ENCODE measurements at regions not wholly inside any gene's neighbourhood (a gene's known extent, or its start where the extent isn't known, plus 50 kb on each side); places are given as distances from the start of the nearest gene placed in this dataset.

DNA sequence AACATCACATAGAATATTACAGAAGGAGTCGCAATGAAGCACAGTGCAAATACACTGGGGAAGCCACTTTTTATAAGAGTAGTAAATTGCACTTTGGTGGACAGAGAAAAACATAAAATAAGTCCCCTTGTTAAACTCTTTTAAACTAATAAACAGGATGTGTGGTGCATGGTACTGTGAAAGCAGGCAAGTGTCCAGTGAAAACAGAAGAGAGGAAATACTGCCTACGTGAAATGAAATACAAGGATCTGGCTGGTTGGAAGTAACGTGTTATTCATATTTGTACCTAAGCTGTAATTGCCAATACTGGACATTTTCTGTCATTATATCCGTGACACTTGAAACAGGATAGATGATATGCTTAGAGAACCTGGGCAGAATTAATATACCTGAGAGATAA lies 191.9 kb upstream of the SLC27A6 start:
- TF ChIP-seq, protein P1, sequence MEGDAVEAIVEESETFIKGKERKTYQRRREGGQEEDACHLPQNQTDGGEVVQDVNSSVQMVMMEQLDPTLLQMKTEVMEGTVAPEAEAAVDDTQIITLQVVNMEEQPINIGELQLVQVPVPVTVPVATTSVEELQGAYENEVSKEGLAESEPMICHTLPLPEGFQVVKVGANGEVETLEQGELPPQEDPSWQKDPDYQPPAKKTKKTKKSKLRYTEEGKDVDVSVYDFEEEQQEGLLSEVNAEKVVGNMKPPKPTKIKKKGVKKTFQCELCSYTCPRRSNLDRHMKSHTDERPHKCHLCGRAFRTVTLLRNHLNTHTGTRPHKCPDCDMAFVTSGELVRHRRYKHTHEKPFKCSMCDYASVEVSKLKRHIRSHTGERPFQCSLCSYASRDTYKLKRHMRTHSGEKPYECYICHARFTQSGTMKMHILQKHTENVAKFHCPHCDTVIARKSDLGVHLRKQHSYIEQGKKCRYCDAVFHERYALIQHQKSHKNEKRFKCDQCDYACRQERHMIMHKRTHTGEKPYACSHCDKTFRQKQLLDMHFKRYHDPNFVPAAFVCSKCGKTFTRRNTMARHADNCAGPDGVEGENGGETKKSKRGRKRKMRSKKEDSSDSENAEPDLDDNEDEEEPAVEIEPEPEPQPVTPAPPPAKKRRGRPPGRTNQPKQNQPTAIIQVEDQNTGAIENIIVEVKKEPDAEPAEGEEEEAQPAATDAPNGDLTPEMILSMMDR (IDR thresholded peaks at IDR 0.05), result no peak
- TF ChIP-seq SIN3A (IDR thresholded peaks at IDR 0.05; ENCODE audit: borderline replicate concordance, insufficient read depth, low read depth, low read length), result no peak
- TF ChIP-seq, protein P2, sequence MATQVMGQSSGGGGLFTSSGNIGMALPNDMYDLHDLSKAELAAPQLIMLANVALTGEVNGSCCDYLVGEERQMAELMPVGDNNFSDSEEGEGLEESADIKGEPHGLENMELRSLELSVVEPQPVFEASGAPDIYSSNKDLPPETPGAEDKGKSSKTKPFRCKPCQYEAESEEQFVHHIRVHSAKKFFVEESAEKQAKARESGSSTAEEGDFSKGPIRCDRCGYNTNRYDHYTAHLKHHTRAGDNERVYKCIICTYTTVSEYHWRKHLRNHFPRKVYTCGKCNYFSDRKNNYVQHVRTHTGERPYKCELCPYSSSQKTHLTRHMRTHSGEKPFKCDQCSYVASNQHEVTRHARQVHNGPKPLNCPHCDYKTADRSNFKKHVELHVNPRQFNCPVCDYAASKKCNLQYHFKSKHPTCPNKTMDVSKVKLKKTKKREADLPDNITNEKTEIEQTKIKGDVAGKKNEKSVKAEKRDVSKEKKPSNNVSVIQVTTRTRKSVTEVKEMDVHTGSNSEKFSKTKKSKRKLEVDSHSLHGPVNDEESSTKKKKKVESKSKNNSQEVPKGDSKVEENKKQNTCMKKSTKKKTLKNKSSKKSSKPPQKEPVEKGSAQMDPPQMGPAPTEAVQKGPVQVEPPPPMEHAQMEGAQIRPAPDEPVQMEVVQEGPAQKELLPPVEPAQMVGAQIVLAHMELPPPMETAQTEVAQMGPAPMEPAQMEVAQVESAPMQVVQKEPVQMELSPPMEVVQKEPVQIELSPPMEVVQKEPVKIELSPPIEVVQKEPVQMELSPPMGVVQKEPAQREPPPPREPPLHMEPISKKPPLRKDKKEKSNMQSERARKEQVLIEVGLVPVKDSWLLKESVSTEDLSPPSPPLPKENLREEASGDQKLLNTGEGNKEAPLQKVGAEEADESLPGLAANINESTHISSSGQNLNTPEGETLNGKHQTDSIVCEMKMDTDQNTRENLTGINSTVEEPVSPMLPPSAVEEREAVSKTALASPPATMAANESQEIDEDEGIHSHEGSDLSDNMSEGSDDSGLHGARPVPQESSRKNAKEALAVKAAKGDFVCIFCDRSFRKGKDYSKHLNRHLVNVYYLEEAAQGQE (IDR thresholded peaks at IDR 0.05; ENCODE audit: insufficient read depth in 1 of 2, low read depth in 2 of 2, low read length in 1 of 2), result no peak
